ENCODE measurements at regions not wholly inside any gene's neighbourhood (a gene's known extent, or its start where the extent isn't known, plus 50 kb on each side); places are given as distances from the start of the nearest gene placed in this dataset.

- Histone ChIP-seq H3K4me1 (ENCODE audit: control insufficient read depth in 1 of 2, insufficient read depth in 2 of 2, low read length in 2 of 2) (no peaks in the 10 kb centered on the region), H2BK5ac (ENCODE audit: low read depth, low read length, poor library complexity) (no peak overlapping the region), H2BK120ac (ENCODE audit: insufficient read depth, low read length, poor library complexity) (no peak overlapping the region)
Measured at GRCh38 chr9:7507566-7508270, 291.9 kb downstream of the DMAC1 start.

DNA sequence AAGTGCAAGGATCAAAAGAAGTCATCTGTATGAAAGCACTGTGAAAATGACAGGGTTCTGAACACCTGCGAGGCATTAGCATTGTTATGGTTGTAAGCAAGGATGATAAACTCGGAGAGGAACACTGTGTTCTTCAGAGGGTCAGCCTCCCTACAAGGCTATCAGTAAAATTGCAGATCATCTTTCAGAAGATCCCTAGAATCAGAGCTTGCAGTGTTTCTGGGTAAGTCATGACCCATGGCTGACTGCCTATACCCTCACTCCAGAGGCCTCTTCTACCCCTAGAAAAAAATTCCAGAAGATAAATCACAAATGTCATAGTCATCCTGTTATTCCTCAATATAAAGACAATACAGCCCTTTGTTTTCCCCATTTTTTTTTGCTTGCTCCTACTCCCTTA lies 292.6 kb downstream of the DMAC1 start:
- WGBS (ENCODE audit: extremely low coverage, insufficient coverage, insufficient read length) = no CpG with 5 or more reads among the region's 2 CpGs
- H3K27me3 ChIP-seq (ENCODE audit: insufficient read depth, low read length) = no peaks in the 10 kb centered on the region
- no peak overlapping the region for H3K9ac ChIP-seq (ENCODE audit: low read length)
- no peaks in the 10 kb centered on the region for H3K4me1 ChIP-seq (ENCODE audit: control insufficient read depth in 1 of 2, insufficient read depth in 2 of 2, low read length in 2 of 2)
- no peak overlapping the region for H2BK5ac ChIP-seq (ENCODE audit: low read depth, low read length, poor library complexity)
- H3K4me2 ChIP-seq (ENCODE audit: low read length) = no peak overlapping the region
- H4K91ac ChIP-seq (ENCODE audit: low read depth, low read length) = no peak overlapping the region
- H2BK12ac ChIP-seq (ENCODE audit: low read length) = no peak overlapping the region
- DNase-seq = no peak
- H3K18ac ChIP-seq (ENCODE audit: low read length) = no peak overlapping the region
- no peak overlapping the region for H4K12ac ChIP-seq (ENCODE audit: low read depth, low read length)
- no peak overlapping the region for H3K4me3 ChIP-seq (ENCODE audit: low read depth, low read length)
- H3K79me2 ChIP-seq (ENCODE audit: control insufficient read depth, insufficient read depth, low read length, poor library complexity) = no peaks in the 10 kb centered on the region
- no peak overlapping the region for H3K4ac ChIP-seq (ENCODE audit: low read depth, low read length)
- H3K79me1 ChIP-seq (ENCODE audit: low read length) = no peaks in the 10 kb centered on the region
- H3K27ac ChIP-seq (ENCODE audit: low read depth, low read length) = no peak overlapping the region
- H2BK120ac ChIP-seq (ENCODE audit: insufficient read depth, low read length, poor library complexity) = no peak overlapping the region
- no peak overlapping the region for H3K14ac ChIP-seq (ENCODE audit: low read length)
- no peaks in the 10 kb centered on the region for H3K36me3 ChIP-seq (ENCODE audit: control insufficient read depth in 1 of 2, insufficient read depth in 2 of 2, low read length in 2 of 2)
- no peak overlapping the region for H4K8ac ChIP-seq (ENCODE audit: low read depth, low read length)
- no peak overlapping the region for H3K23ac ChIP-seq (ENCODE audit: low read length)
- H2AFZ ChIP-seq (ENCODE audit: insufficient read depth, low read length, poor library complexity) = no peak overlapping the region
- H2AK5ac ChIP-seq (ENCODE audit: low read length) = no peak overlapping the region
- H3K9me3 ChIP-seq (ENCODE audit: insufficient read depth, low read depth, low read length) = no peaks in the 10 kb centered on the region

More at GRCh38 chr9:7507566-7508270, 291.9 kb downstream of the DMAC1 start:
- H3K27ac ChIP-seq (ENCODE audit: low read depth, low read length) = no peak overlapping the region
- no peak overlapping the region for H2AFZ ChIP-seq (ENCODE audit: insufficient read depth, low read length, poor library complexity)
- no peak overlapping the region for H3K23ac ChIP-seq (ENCODE audit: low read length)
- H3K79me2 ChIP-seq (ENCODE audit: control insufficient read depth, insufficient read depth, low read length, poor library complexity) = no peaks in the 10 kb centered on the region
- H2BK12ac ChIP-seq (ENCODE audit: low read length) = no peak overlapping the region
- H4K12ac ChIP-seq (ENCODE audit: low read depth, low read length) = no peak overlapping the region
- H2AK5ac ChIP-seq (ENCODE audit: low read length) = no peak overlapping the region
- no CpG with 5 or more reads among the region's 7 CpGs for WGBS (ENCODE audit: extremely low coverage, insufficient coverage, insufficient read length)
- H3K9me3 ChIP-seq (ENCODE audit: insufficient read depth, low read depth, low read length) = no peaks in the 10 kb centered on the region
- no peak overlapping the region for H3K14ac ChIP-seq (ENCODE audit: low read length)
- H3K79me1 ChIP-seq (ENCODE audit: low read length) = no peaks in the 10 kb centered on the region
- H3K18ac ChIP-seq (ENCODE audit: low read length) = no peak overlapping the region
- H3K4ac ChIP-seq (ENCODE audit: low read depth, low read length) = no peak overlapping the region
- no peak overlapping the region for H3K4me3 ChIP-seq (ENCODE audit: low read depth, low read length)
- DNase-seq = no peak
- no peaks in the 10 kb centered on the region for H3K27me3 ChIP-seq (ENCODE audit: insufficient read depth, low read length)
- H4K91ac ChIP-seq (ENCODE audit: low read depth, low read length) = no peak overlapping the region
- no peak overlapping the region for H4K8ac ChIP-seq (ENCODE audit: low read depth, low read length)
- H3K4me2 ChIP-seq (ENCODE audit: low read length) = no peak overlapping the region
- no peaks in the 10 kb centered on the region for H3K36me3 ChIP-seq (ENCODE audit: control insufficient read depth in 1 of 2, insufficient read depth in 2 of 2, low read length in 2 of 2)
- H3K9ac ChIP-seq (ENCODE audit: low read length) = no peak overlapping the region

GRCh38 chr9:7500521-7500920 lies 299.1 kb downstream of the DMAC1 start:
- no peak overlapping the region for H2BK12ac ChIP-seq (ENCODE audit: low read length)
- no peak overlapping the region for H4K91ac ChIP-seq (ENCODE audit: low read depth, low read length)
- no CpG with 5 or more reads among the region's 2 CpGs for WGBS (ENCODE audit: extremely low coverage, insufficient coverage, insufficient read length)
- H3K4me3 ChIP-seq (ENCODE audit: low read depth, low read length) = no peak overlapping the region
- no peak overlapping the region for H2AK5ac ChIP-seq (ENCODE audit: low read length)
- no peak overlapping the region for H2BK5ac ChIP-seq (ENCODE audit: low read depth, low read length, poor library complexity)
- H3K9ac ChIP-seq (ENCODE audit: low read length) = no peak overlapping the region
- H3K27me3 ChIP-seq (ENCODE audit: insufficient read depth, low read length) = no peaks in the 10 kb centered on the region
- H2AFZ ChIP-seq (ENCODE audit: insufficient read depth, low read length, poor library complexity) = no peak overlapping the region
- no peak overlapping the region for H4K8ac ChIP-seq (ENCODE audit: low read depth, low read length)
- no peak overlapping the region for H3K18ac ChIP-seq (ENCODE audit: low read length)
- peaks cover 2% of the 10 kb centered on the region for H3K9me3 ChIP-seq (ENCODE audit: insufficient read depth, low read depth, low read length)
- no peak overlapping the region for H3K4me2 ChIP-seq (ENCODE audit: low read length)
- H3K36me3 ChIP-seq (ENCODE audit: control insufficient read depth in 1 of 2, insufficient read depth in 2 of 2, low read length in 2 of 2) = no peaks in the 10 kb centered on the region
- H3K14ac ChIP-seq (ENCODE audit: low read length) = no peak overlapping the region
- no peak overlapping the region for H3K27ac ChIP-seq (ENCODE audit: low read depth, low read length)
- H3K23ac ChIP-seq (ENCODE audit: low read length) = no peak overlapping the region
- no peak overlapping the region for H4K12ac ChIP-seq (ENCODE audit: low read depth, low read length)
- no peaks in the 10 kb centered on the region for H3K79me1 ChIP-seq (ENCODE audit: low read length)
- DNase-seq = no peak
- no peak overlapping the region for H3K4ac ChIP-seq (ENCODE audit: low read depth, low read length)
- H2BK120ac ChIP-seq (ENCODE audit: insufficient read depth, low read length, poor library complexity) = no peak overlapping the region
- no peaks in the 10 kb centered on the region for H3K4me1 ChIP-seq (ENCODE audit: control insufficient read depth in 1 of 2, insufficient read depth in 2 of 2, low read length in 2 of 2)
- H3K79me2 ChIP-seq (ENCODE audit: control insufficient read depth, insufficient read depth, low read length, poor library complexity) = no peaks in the 10 kb centered on the region

GRCh38 chr9:7491641-7492040 lies 307.9 kb downstream of the DMAC1 start:
- Histone ChIP-seq H3K4me2 (ENCODE audit: low read length) (no peak overlapping the region), H4K91ac (ENCODE audit: low read depth, low read length) (no peak overlapping the region), H3K79me1 (ENCODE audit: low read length) (no peaks in the 10 kb centered on the region), H3K14ac (ENCODE audit: low read length) (no peak overlapping the region), H3K4me3 (ENCODE audit: low read depth, low read length) (no peak overlapping the region), H3K4ac (ENCODE audit: low read depth, low read length) (no peak overlapping the region), H3K9ac (ENCODE audit: low read length) (no peak overlapping the region), H2BK120ac (ENCODE audit: insufficient read depth, low read length, poor library complexity) (no peak overlapping the region), H3K36me3 (ENCODE audit: control insufficient read depth in 1 of 2, insufficient read depth in 2 of 2, low read length in 2 of 2) (no peaks in the 10 kb centered on the region), H4K8ac (ENCODE audit: low read depth, low read length) (no peak overlapping the region), H2BK12ac (ENCODE audit: low read length) (no peak overlapping the region), H3K4me1 (ENCODE audit: control insufficient read depth in 1 of 2, insufficient read depth in 2 of 2, low read length in 2 of 2) (peaks cover 3 to 8% of the 10 kb centered on the region in 2 experiments), H3K27ac (ENCODE audit: low read depth, low read length) (no peak overlapping the region), H2AFZ (ENCODE audit: insufficient read depth, low read length, poor library complexity) (no peak overlapping the region), H2BK5ac (ENCODE audit: low read depth, low read length, poor library complexity) (no peak overlapping the region), H3K79me2 (ENCODE audit: control insufficient read depth, insufficient read depth, low read length, poor library complexity) (no peaks in the 10 kb centered on the region), H3K9me3 (ENCODE audit: insufficient read depth, low read depth, low read length) (no peaks in the 10 kb centered on the region), H3K18ac (ENCODE audit: low read length) (no peak overlapping the region), H2AK5ac (ENCODE audit: low read length) (no peak overlapping the region), H3K23ac (ENCODE audit: low read length) (no peak overlapping the region), H4K12ac (ENCODE audit: low read depth, low read length) (no peak overlapping the region), H3K27me3 (ENCODE audit: insufficient read depth, low read length) (no peaks in the 10 kb centered on the region)
- DNase-seq = no peak
- WGBS (ENCODE audit: extremely low coverage, insufficient coverage, insufficient read length) = no CpG with 5 or more reads among the region's 2 CpGs

Measured in trophoblast cell (in vitro differentiated cells and primary cell).